IPS-20b (cell line): ENCODE measurements at regions not wholly inside any gene's neighbourhood (a gene's known extent, or its start where the extent isn't known, plus 50 kb on each side); places are given as distances from the start of the nearest gene placed in this dataset.
"Not testable (repeated sequence)": the region's sequence is repeated elsewhere in the genome, so short reads cannot be mapped to it uniquely, and the experiment has no call there.

Experiments
- H3K27ac ChIP-seq: one replicate; pipeline ENCODE4 v1.5.1; 2013; ENCODE audit warnings: low read length
- H3K27me3 ChIP-seq: 2 replicates; pipeline ENCODE4 v1.6.1; 2013; ENCODE audit warnings: mild to moderate bottlenecking, low read length, inconsistent platforms; ENCODE audit not compliant: insufficient read depth
- H3K36me3 ChIP-seq: 2 replicates; pipeline ENCODE4 v1.6.1; 2013; ENCODE audit warnings: low read depth, mild to moderate bottlenecking, inconsistent platforms, low read length, moderate library complexity; ENCODE audit not compliant: insufficient read depth
- H3K4me1 ChIP-seq: 2 replicates; pipeline ENCODE4 v1.6.1; 2013; ENCODE audit warnings: mild to moderate bottlenecking, control low read depth, inconsistent platforms, low read length, moderate library complexity; ENCODE audit not compliant: insufficient read depth
- H3K4me3 ChIP-seq: 2 replicates; pipeline ENCODE4 v1.5.1; 2013; ENCODE audit warnings: mild to moderate bottlenecking, low read length, inconsistent platforms
- H3K9ac ChIP-seq: 2 replicates; pipeline ENCODE4 v1.6.1; 2013; ENCODE audit warnings: low read depth, mild to moderate bottlenecking, inconsistent platforms, low read length, moderate library complexity
- H3K9me3 ChIP-seq: 2 replicates; pipeline ENCODE4 v1.6.1; 2013; ENCODE audit warnings: mild to moderate bottlenecking, low read depth, low read length, inconsistent platforms; ENCODE audit not compliant: insufficient read depth

- Histone ChIP-seq H3K9ac (no peak overlapping the region), H3K4me1 (peaks cover 9% of the 10 kb centered on the region; the same call in 1 of the 2 replicates), H3K4me3 (no peak overlapping the region), H3K9me3 (no peaks in the 10 kb centered on the region), H3K27me3 (no peaks in the 10 kb centered on the region), H3K27ac (no peak overlapping the region), H3K36me3 (no peaks in the 10 kb centered on the region)
Observed at GRCh38 chrX:140099221-140099620, 133.9 kb upstream of the CXorf66 start.

GRCh38 chrX:140092121-140092520, 126.8 kb upstream of the CXorf66 start:
- H3K9me3 ChIP-seq = no peaks in the 10 kb centered on the region
- no peak overlapping the region for H3K27ac ChIP-seq
- peaks cover 2% of the 10 kb centered on the region; the same call in 1 of the 2 replicates for H3K4me1 ChIP-seq
- H3K27me3 ChIP-seq = peaks cover 20% of the 10 kb centered on the region
- no peaks in the 10 kb centered on the region for H3K36me3 ChIP-seq
- H3K4me3 ChIP-seq = peak overlapping the region; percentile 43; the same call in 1 of the 2 replicates
- H3K9ac ChIP-seq = no peak overlapping the region

GRCh38 chrX:140091125-140091886, 126.0 kb upstream of the CXorf66 start:
- H3K27ac ChIP-seq = no peak overlapping the region
- H3K9me3 ChIP-seq = no peaks in the 10 kb centered on the region
- no peaks in the 10 kb centered on the region for H3K36me3 ChIP-seq
- H3K4me3 ChIP-seq = peak overlapping the region; percentile 57; the same call in 1 of the 2 replicates
- peaks cover 20% of the 10 kb centered on the region for H3K27me3 ChIP-seq
- no peaks in the 10 kb centered on the region for H3K4me1 ChIP-seq
- H3K9ac ChIP-seq = no peak overlapping the region

DNA sequence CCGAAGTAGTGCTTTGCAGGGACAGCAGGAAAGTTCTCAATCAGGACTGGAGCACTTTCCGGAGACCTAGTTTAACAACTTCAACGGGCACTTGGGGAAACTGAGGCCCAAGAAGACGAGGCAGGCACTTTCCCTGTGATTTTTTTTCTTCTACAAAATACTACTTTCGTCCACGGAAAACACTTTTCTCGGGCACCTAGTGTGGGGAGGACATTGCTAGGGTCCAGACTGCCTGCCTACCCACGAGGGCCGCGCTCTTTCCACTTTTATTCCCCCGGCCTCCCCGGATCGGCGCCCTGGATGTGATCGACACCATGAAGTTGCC, 125.4 kb upstream of the CXorf66 start:
- Histone ChIP-seq H3K27ac (no peak overlapping the region), H3K9me3 (no peaks in the 10 kb centered on the region), H3K4me1 (no peaks in the 10 kb centered on the region), H3K27me3 (peaks cover 20% of the 10 kb centered on the region), H3K4me3 (peak overlapping the region; percentile 57), H3K9ac (no peak overlapping the region), H3K36me3 (no peaks in the 10 kb centered on the region)

GRCh38 chrX:140088438-140088837, 123.1 kb upstream of the CXorf66 start:
- Histone ChIP-seq H3K9me3 (no peaks in the 10 kb centered on the region), H3K27me3 (peaks cover 20% of the 10 kb centered on the region), H3K4me3 (no peak overlapping the region), H3K36me3 (no peaks in the 10 kb centered on the region), H3K4me1 (no peaks in the 10 kb centered on the region), H3K9ac (no peak overlapping the region), H3K27ac (no peak overlapping the region)

DNA sequence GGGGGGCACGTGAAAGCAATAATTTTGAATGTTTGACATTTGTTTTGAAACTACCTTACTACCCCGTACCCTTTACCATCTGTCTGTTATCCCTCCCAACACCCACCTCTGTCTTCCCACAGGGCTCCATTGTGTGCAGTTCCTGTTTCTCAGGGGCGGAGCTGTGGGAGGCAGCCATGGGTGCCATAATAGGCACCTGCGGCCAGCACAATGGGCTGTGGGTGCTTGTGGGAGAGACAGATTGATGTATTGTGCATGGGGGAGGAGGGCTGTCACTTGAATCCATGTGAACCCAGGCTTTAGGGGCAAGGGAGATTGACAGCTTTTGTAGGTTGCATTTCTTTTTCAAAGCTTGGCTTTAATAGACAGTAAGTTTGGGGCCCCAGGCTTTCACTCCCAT, 122.6 kb upstream of the CXorf66 start:
- Histone ChIP-seq H3K27me3 (peaks cover 19% of the 10 kb centered on the region), H3K9me3 (no peaks in the 10 kb centered on the region), H3K4me3 (no peak overlapping the region), H3K9ac (no peak overlapping the region), H3K27ac (no peak overlapping the region), H3K36me3 (no peaks in the 10 kb centered on the region), H3K4me1 (no peaks in the 10 kb centered on the region)

DNA sequence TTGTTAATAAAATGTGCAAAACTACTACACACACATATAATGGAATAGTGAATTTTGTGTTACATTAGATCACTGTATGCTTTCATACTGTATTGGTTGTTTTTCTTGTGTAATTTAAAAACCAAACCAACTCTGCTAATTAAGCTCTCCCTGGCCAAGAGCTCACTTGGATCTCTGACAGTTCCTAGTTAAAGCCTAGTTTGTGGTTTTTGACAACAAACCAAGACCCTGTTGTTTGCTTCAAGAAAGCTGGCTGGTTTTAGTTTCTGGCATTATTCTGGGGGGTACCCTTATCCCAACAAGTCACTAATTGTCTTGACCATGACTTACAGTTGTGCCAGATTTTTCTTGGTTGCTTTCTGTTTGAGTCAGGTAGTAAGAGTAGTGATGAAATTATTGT, 121.4 kb upstream of the CXorf66 start:
- Histone ChIP-seq H3K9me3 (no peaks in the 10 kb centered on the region), H3K4me1 (no peaks in the 10 kb centered on the region), H3K27ac (no peak overlapping the region), H3K36me3 (no peaks in the 10 kb centered on the region), H3K4me3 (no peak overlapping the region), H3K9ac (no peak overlapping the region), H3K27me3 (peaks cover 7% of the 10 kb centered on the region)

DNA sequence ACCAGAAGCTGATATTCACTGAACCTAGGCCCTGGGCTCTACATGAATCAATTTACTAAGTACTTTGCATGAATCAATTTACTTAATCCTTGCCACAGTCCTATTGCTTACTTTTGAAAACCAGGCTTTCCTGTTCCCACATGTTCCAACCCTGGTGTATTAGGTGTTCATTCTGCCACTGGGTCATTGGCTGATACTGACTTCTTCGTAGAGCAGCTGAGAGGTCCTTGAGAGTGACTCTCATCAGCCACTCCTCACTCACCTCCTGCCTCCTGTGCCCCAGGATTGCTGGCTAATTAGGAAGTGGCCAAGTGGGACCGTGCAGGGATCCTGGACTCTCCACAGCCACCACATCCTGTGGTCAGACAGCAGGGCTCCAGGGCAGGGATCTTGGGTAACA, 109.5 kb upstream of the CXorf66 start:
- not testable (repeated sequence) for H3K36me3 ChIP-seq, H3K9me3 ChIP-seq, H3K4me3 ChIP-seq, H3K9ac ChIP-seq, H3K4me1 ChIP-seq, H3K27me3 ChIP-seq, H3K27ac ChIP-seq

DNA sequence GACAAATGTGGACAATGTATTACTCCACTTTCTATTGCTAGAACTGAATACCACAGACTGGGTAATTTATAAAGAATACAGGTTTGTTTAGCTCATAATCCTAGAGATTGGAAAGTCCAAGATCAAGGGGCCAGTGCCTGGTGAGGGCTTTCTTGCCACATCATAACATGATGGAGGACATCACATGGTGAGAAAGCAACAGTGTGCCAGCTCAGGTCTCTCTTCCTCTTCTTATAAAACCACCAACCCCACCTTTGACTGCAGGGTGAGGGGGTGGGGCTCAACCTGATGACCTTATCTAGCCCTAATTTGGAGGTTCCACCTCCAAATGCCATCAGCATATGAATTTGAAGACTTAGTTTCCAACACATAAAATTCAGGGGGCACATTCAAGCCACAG, 105.7 kb upstream of the CXorf66 start:
- H3K9me3 ChIP-seq = no peaks in the 10 kb centered on the region
- no peaks in the 10 kb centered on the region for H3K4me1 ChIP-seq
- H3K27ac ChIP-seq = no peak overlapping the region
- H3K36me3 ChIP-seq = no peaks in the 10 kb centered on the region
- no peak overlapping the region for H3K9ac ChIP-seq
- H3K4me3 ChIP-seq = no peak overlapping the region
- no peaks in the 10 kb centered on the region for H3K27me3 ChIP-seq

- Histone ChIP-seq H3K9me3 (no peaks in the 10 kb centered on the region), H3K4me1 (no peaks in the 10 kb centered on the region), H3K27ac (no peak overlapping the region), H3K9ac (no peak overlapping the region), H3K36me3 (no peaks in the 10 kb centered on the region), H3K27me3 (no peaks in the 10 kb centered on the region), H3K4me3 (no peak overlapping the region)
Observed at GRCh38 chrX:140065961-140066662, 100.8 kb upstream of the CXorf66 start.

GRCh38 chrX:140064993-140065392, 99.7 kb upstream of the CXorf66 start:
- no peaks in the 10 kb centered on the region for H3K36me3 ChIP-seq
- H3K9ac ChIP-seq = no peak overlapping the region
- H3K4me1 ChIP-seq = no peaks in the 10 kb centered on the region
- no peaks in the 10 kb centered on the region for H3K27me3 ChIP-seq
- no peak overlapping the region for H3K4me3 ChIP-seq
- H3K9me3 ChIP-seq = no peaks in the 10 kb centered on the region
- no peak overlapping the region for H3K27ac ChIP-seq

GRCh38 chrX:140057001-140057411, 91.7 kb upstream of the CXorf66 start:
- no peak overlapping the region for H3K27ac ChIP-seq
- no peak overlapping the region for H3K4me3 ChIP-seq
- no peaks in the 10 kb centered on the region for H3K36me3 ChIP-seq
- H3K9me3 ChIP-seq = no peaks in the 10 kb centered on the region
- H3K9ac ChIP-seq = no peak overlapping the region
- no peaks in the 10 kb centered on the region for H3K27me3 ChIP-seq
- peaks cover 8% of the 10 kb centered on the region; the same call in 1 of the 2 replicates for H3K4me1 ChIP-seq
